ENCODE measurements at regions not wholly inside any gene's neighbourhood (a gene's known extent, or its start where the extent isn't known, plus 50 kb on each side); places are given as distances from the start of the nearest gene placed in this dataset.

DNA sequence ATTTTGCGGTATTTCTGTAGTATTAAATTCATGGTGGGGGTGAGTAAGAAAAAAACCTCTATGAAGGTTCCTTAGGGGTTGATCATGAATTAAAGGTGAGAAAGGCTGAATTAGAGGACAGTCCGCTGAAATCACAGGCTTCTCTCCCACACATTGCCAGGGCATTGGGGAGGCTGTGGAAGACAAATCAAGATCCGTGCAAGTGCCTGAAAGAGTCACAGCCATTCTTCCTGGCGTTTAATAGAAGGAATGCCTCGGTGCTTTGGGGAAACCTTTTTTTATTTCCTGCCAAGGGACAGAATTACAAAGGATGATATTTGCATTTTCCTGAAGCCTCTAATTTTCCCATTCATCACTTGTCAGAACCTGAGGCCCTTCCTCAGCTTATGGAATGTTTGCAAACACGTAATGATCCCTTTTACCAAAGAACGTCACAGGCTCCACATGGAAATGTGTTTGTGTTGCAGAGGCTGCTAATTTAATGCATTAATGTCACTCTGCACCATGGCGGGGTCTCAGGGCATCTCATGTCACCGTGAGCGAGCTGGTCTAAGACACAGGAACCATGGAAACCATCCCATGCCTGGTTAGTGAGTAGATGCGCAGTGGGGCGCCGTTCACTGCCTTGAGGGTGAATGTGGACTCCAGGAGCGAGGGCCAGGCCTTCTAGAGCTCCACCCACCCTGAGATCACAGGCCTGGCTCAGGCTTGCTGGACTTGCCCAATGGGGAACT lies 185.9 kb upstream of the SULF2 start:
- TF ChIP-seq CTCF (IDR thresholded peaks at IDR 0.05): no peak
- no peak for TF ChIP-seq POLR2A (IDR thresholded peaks at IDR 0.05)
